Stromal cell of bone marrow (primary cell): ENCODE measurements at regions not wholly inside any gene's neighbourhood (a gene's known extent, or its start where the extent isn't known, plus 50 kb on each side); places are given as distances from the start of the nearest gene placed in this dataset.

Experiments
- DNase-seq: peaks from one replicate; pipeline ENCODE4 v3.0.0-alpha.2; 2012; ENCODE audit warnings: low read depth

DNA sequence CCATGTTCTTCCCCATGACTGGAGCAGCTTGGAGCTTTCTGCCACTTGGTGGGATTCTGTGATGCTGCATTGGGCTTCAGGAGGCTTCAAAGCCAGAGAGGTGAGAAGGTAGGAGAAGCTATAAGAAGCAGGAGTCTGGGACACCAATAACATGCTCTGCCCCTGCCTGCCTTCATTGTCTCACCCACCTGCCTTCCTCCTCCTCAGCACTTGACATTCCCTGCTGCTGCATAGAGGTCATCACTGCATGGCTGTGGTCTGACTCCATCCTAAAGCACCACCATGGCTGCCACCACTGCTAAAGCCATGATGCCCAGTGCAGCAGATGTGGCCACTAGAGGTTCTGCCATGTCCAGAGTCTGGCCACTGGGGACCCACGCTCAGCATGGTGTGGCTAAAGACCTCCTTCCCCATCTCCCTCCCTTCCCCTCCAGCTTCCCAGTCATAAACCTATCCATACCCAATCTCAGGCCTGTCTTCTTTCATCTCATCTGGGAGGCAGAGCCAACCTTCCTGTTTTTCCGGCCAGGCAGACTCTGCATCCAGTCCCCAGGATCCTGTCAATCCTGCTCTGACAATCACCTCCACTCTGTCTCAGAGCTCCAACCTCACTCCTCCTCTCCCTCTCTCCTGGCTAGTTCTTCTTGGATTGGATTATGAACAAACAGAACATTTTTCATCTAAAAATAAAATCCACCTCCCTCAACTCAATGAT lies 285.1 kb upstream of the POU3F1 start:
- DNase-seq, result no peak

DNA sequence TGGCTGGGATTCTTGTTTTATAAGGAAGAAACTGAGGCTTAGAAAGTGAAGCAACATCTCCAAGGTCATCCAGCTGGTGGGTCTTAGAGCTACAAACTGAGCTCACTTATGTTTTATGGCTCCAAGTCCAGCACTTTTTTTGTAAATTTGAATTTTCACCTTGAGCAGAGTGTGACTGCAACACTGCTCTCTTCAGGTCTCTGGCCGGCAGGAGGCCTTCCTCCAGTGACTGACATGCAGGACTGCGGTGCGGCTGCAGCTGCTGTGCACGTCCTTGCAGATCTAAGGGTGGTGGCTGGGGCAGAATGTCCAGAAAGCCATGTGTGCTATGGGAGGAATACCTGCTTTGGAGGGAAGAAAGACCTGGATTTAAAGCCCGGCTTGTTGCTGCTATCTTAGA lies 284.2 kb upstream of the POU3F1 start:
- no peak for DNase-seq

DNA sequence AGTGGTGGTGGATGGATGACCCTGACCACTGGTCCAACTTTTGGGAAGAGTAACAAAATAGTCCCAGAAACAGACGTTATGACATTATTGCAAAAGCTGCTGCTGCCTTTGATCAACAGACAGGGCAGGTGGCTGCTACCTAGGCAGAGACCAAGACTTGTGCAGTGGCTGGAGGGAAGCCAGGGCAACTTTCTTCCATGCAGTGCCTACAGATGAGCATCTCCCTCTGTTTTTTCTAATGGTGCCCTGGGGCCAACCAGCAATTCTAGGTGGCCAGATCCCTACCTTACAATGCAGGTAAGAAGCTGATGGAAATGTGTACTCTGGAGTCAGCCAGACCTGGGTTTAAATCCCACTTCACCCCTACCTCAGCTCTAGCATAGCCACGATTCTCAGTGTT lies 283.1 kb upstream of the POU3F1 start:
- no peak for DNase-seq

DNA sequence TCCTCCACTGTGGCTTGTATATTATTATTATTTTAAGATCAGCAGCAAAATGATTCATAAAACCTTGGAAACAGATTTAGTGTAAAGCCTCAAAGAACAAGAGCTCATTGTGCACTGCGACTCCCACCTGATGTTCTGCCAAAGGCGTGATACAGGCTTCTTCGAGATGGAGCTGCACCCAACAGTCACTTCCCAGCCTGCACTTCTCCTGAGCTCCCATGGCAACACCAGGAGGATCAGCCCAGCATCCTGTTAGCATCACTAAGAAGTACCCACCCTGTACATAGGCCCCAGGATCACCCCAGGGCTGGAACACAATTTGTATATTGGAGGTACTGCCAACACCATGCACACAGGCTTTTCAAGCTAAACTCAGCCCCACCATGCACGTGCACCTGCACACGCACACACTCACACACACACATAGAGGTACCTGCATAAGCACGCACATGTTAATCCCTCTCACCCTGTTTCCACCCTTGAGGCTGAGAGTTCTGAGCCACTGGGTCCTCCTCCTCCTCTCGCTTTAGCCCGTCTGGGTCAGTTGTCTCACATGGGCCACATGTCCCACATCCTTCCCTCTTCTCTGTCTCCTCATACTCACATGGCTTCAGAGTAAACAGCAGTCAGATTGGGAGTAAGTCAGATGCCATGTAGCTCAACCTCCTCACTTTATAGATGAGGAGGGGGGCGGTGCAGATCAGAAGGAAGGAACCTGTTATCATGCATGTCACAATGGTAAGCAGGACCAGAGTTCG lies 281.9 kb upstream of the POU3F1 start:
- DNase-seq, result no peak

DNA sequence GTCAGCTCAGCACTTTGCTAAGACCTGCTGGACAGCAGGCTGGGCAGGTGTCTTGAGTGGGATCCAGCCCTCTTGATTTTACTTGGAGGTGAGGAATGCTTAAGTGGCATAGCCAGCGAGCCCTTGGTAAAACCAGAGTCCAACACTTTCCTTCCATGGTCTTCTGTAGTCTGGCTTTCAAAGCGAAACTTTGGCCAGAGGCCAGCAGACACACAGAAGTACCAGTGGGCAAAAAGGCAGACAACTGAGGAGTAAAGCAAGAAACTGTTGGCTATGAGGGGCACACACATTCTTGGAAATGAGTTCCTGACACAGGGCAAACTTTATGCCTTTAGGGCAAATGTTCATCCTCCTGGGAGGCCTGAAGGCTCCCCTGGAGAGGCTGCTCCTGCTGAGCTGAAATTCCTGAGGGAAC lies 281.0 kb upstream of the POU3F1 start:
- DNase-seq, result no peak

DNA sequence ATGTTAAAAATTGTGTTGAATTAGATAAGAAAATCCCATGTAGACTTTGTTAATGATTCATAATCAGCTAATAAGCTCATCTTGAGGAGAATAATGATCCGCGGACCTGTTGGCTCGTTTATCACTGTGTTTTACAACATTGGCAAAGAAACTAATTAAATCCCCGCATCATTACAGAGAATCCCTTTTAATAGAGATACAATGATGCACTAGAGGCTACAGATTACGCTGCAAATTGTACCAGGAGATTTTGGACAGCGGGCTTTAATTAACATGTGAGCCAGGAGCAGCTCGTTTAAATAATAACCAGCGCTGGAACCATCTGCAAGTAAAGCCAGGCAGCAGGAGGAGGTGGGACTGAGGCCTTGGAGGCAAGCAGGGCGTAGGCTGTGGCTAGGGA lies 280.3 kb upstream of the POU3F1 start:
- DNase-seq, result no peak

DNA sequence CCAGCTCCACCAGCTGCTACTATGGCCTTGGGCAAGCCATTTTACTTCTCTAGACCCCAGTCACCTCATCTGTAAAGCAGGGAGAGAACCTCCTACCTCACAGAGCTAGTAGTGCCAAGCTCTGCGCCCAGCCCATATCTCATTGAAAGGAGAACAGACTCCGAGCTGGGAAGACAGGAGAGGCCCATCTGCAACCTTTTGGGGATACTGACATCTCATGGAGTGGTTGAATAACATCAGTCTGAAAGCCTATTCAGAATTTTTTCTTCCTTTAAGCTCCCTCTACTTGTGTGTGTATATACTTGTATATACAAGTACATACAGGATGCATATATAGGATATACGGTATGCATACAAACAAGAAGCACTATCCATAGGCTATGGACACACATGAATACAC lies 279.5 kb upstream of the POU3F1 start:
- no peak for DNase-seq

DNA sequence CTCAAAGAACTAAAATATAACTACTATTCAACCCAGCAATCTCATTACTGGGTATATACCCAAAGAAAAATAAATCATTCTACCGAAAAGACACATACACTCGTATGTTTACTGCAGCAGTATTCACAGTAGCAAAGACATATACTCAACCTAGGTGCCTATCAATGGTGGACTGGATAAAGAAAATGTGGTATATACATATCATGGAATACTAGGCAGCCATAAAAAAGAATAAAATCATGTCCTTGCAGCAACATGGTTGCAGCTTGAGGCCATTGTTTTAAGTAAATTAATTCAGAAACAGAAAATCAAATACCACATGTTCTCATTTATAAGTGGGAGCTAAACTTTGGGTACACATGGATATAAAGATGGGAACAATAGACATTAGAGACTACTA lies 266.2 kb upstream of the POU3F1 start:
- no peak for DNase-seq

DNA sequence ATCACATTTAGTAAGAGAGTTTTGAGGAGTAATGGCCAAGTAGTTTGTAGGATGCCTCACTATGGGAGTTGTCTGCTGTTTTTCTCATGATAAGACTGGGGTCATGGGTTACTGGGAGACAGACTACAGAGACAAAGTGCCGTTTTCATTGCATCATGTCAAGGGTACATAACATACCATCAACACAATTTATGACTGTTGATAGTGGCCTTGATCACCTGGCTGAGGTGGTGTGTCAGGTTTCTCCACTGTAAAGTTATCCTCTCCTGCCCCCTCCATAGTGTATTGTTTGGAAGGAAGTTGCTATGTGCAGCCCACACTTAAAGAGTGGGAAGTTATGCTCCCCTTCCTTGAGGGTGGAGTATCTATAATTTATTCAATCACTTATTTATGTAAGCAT lies 263.5 kb upstream of the POU3F1 start:
- no peak for DNase-seq

DNA sequence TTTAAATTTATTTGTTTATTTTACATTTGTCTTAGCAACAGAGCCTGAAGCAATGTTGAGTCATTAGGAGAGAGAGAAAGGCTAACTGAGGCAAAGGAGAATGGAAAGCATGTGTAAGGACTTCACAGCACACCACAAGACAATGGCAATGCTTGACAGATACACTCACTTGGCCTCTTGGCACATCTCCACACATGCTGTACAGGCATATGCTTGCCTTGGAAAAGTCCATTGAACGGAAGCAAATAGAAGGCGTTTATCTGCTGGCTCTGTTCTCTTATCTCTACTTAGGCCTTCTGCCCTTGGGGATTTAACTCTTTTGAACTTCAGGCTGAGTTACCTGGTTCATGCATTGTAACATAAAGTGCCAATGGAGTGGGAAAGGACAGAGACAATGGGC lies 262.2 kb upstream of the POU3F1 start:
- no peak for DNase-seq

DNA sequence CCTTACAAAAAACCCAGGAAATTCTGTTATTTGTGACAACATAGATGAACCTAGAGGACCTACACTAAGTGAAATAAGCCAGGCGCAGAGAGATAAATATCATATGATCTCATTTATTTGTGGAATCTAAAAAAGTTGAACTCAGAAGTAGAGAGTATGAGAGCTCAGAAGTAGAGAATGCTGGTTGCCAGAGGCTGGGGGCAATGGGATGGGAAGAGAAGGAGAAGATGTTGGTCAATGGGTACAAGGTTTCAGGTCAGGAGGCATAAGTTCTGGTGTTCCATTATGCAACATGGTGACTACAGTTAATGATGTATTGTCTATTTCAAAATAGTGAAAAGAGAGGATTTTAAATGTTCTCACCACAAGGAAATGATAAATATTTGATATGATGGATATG lies 259.1 kb upstream of the POU3F1 start:
- no peak for DNase-seq

DNA sequence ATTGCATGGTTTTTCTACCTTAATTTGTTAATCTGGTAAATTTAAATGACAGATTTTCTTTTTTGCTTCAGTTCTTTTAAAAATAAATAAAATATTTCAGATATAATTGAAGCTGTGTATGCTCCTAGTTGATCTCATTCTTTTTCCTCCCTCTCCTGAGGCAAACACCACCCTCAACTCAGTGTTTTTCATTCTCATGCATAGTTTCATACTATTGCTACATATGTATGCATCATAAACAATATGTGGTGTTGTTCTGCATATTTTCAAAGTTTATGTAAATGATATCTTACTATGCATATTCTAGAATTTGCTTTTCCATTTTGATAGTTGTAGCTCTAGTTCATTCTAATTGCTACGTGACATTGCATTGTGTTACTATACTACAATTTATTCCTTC lies 257.2 kb upstream of the POU3F1 start:
- DNase-seq, result no peak

DNA sequence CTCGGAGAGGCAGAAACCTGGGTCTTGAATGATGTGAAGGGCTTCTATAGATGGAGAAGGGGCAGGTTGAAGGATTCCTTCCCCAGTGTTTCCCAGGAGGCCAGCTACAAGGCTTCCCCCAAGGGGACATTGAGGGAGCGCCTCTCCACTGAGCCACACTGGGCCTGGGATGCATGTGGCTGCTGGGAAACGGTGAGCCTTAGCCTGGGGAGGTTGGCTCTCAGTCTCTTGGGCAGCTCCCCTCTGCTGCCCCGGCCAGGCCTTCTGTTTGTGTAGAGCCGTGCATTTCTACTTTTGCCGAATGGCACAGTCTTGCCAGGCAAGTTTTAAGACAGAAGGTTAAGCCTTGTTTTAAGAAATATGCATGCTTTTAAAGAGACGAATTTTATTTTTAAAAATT lies 254.4 kb upstream of the POU3F1 start:
- no peak for DNase-seq

DNA sequence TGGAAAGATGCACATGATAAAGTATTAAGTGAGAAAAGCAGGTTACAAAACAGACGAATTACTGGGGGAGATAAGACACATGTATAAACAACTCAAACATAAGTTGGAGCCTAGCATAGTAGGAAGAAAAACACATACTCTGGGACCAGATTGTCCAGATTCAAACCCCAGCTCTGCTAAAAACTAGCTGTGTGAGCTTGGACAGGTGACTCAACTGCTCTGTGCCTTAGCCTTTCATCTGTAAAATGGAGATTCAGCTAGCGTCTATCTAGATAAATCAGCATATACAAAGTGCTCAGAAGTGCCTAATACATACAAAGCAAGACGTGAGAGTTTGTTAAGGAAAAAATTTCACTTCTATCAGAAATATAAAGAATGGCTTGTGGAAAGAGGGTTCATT lies 254.0 kb upstream of the POU3F1 start:
- no peak for DNase-seq

DNA sequence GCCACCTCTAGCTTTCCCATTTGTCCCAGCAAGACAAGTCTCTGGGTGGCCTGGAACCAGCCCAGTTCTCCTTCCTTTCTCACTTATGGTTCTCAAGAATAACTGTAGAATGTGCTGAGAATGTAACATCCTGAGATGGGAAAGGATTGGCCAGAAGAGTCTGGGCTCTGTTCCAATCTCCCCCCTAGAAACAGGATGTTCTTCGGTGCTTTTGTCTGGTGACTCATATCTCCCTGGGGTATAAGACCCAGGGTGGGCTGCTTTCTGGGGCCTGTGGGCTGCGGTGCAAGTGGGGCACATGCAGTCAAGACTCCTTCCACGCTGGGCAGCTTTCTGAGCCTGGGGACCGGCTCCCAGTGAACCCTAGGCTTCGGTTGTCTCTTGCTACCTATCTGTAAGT lies 251.2 kb upstream of the POU3F1 start:
- DNase-seq, result no peak

DNA sequence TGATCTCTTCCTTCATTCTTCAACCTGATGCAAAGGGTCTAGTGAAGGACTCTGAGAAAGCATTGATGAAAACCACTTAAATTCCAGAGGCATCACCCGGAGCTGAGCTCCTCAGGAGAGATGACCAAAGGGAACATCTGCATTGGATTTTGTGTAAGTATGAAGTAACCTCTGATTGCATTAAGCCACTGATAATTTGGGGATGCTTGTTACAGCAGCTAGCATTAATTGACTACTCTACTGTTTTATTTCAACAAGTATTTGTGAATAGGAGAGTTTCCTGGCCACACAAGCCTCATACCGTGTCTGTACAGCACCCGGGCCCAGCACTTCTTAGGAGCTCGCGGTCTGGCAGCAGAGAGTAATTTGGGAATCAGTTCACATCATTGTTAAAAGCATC lies 250.7 kb upstream of the POU3F1 start:
- DNase-seq, result no peak

DNA sequence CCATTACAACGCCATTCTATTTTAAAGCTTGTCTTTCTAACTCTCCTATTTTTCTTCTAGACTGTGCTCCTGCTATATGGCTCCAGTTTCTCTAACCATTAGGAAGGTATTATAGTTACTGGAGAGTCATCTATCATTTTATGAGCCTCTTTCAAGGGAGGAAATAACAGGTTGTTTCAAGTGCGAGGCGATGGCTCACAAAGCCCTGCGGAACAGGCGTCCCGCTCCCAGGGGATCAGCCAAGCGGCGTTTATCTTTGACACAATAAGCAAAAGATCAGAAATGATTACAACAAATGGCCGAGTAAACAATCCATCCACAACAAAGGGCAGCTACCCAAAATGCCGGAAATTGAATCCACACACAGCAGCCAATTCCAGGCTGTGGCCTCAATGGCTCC lies 249.5 kb upstream of the POU3F1 start:
- no peak for DNase-seq

DNA sequence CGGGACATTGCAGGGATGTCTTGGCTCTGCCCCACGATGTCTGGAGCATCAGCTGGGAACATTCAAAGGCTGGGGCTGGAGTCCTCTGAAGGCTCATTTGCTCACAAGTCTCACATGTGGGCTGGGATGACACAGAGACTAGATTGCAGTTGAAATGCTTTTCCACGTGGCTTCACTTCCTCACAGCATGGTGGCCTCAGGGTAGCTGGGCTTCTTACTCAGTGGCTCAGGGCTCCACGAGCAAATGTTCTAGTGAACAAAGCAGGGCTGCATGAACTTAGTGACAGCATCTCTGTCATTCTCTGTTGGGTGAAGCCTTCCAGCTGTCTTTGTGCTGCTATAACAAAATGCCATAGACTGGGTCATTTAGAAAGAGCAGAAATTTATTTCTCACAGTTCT lies 247.0 kb upstream of the POU3F1 start:
- DNase-seq, result no peak

DNA sequence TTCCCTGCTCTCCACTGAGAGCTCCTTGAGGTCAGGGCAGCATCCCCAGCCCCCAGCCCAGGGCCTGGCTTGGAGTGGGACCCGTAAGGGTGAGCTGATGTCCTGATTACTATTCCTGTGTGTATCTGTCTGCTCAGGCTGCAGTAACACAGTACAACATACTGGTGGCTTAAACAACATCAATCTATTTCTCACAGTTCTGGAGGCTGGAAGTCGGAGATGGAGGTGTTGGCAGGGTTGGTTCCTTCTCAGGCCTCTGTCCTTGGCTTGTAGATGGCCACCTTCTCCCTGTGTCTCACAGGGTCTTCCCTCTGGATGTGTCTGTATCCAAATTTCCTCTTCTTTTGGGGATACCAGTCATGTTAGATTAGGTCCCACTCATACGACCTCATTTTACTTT lies 246.4 kb upstream of the POU3F1 start:
- no peak for DNase-seq

DNA sequence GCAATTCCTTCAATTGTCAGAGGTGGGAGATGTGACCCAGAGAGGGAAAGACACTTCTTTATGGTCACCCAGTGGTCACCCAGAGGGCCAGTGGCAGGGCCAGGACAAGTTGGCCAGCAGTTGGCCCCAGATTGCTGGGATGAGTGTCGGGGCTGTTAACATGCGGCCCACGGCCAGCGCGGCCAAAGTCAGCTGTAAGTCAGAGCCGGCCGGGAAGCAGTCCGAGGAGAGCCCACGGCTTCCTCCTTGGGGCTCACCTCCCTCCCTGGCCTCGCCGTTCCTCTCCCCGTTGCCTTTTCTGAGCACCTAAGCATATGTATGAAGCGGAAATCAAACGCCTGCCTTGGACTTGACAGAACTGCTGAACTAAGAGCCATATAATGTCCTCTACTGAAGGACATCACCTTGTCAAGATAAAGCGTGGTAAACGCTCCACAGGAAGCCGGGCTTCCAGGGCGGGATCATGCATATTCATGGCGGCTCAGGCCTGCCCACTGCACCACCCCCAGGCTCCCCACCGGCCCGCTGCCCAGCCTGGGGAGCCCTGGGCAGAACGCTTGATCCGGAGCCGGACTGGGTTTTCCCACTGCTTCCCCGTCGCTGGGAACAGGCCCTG lies 245.4 kb upstream of the POU3F1 start:
- no peak for DNase-seq

DNA sequence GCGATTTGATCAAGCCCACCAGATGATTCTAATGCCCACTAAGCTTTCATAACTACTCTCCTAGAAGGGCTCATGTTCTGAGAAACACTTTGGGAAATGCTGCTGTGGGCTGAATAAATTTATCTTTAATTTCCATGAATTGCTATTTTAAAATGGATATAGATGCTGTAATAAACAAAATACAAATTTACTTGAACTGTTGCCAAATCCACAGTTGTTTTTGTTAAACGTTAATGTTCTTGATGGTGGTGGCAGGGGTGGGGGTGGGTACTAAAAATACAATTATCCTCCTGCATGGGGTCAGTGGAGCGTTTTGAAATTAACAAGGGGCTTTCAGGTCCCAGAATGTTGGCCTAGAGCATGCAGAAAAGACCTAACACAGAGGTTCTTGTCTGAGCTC lies 244.7 kb upstream of the POU3F1 start:
- DNase-seq, result no peak

DNA sequence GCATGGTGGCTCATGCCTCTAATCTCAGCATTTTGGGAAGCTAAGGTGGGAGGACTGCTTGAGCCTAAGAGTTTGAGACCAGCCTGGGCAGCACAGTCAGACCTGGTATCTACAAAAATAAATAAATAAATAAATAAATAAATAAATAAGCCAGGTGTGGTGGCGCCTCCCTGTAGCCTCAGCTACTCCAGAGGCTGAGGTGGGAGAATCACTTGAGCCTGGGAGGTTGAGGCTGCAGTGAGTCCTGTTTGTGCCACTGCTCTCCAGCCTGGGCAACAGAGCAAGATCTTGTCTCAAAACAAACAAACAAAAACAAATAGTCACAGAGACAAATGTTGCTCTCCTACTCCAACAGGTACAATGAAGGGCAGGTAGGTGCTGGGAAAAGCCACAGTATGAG lies 242.4 kb upstream of the POU3F1 start:
- no peak for DNase-seq

DNA sequence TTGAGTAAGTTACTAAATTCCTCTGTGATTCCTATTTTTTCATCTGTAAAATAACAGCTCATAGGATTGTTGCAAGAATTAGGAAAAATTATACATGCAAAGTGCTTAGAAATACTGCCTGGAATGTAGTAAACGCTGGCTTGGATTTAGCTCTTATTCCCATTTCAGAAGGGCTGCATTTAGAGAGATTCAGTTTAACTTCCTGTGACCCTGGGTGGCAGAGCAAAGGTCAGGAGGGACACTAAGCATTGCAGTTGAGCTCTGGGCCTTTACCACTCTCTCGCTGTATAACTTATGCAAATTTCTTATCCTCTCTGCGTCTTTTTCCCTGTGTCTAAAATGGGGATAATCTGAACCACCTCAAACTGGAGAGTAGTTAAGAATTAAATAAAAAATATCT lies 241.0 kb upstream of the POU3F1 start:
- DNase-seq, result no peak

DNA sequence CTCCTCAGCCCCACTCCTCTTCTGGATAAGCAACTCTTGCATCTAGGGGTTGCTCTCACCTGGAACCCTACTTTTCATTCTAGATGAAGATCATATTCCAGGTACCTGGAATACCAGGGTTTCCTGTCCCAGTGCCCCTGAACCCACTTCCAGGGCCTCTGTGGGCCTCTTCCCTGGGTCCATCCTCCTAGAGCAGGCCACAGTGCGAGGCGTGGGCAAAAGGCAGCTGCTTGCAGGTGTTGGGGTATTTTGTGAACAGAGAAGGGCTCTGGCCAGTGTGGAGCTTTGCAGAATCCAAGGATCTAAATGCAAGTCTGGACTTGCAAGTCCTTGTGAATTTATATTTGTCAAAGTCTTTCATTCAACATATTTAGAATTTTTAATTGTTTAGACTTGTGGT lies 240.4 kb upstream of the POU3F1 start:
- DNase-seq, result no peak
